NCI-H526 (cell line): ENCODE measurements at regions not wholly inside any gene's neighbourhood (a gene's known extent, or its start where the extent isn't known, plus 50 kb on each side); places are given as distances from the start of the nearest gene placed in this dataset.
A peak's percentile ranks its signal among the peaks of the same experiment; 100 is the strongest.
"Not testable (repeated sequence)": the region's sequence is repeated elsewhere in the genome, so short reads cannot be mapped to it uniquely, and the experiment has no call there.

Experiments
- DNase-seq, 2 experiments: peaks; one replicate each; lab custom pipeline; 2025; lab: John Stamatoyannopoulos, UW

GRCh38 chr20:4635781-4636180 is 50.5 kb upstream of the PRNP start:
- no peak for DNase-seq

GRCh38 chr20:4635342-4635741 is 50.9 kb upstream of the PRNP start:
- no peak for DNase-seq

GRCh38 chr20:4633780-4634179 is 52.5 kb upstream of the PRNP start:
- no peak for DNase-seq

- DNase-seq, result no peak
Measured at GRCh38 chr20:4633379-4633778, 52.9 kb upstream of the PRNP start.

GRCh38 chr20:4632876-4633275 is 53.4 kb upstream of the PRNP start:
- no peak for DNase-seq

- DNase-seq, result no peak
Measured at GRCh38 chr20:4626228-4626627, 60.0 kb upstream of the PRNP start.

GRCh38 chr20:4625687-4626086 is 60.6 kb upstream of the PRNP start:
- no peak for DNase-seq

- DNase-seq, result not testable (repeated sequence)
Measured at GRCh38 chr20:4624675-4625336, 61.5 kb upstream of the PRNP start.

GRCh38 chr20:4619144-4619543 is 67.1 kb upstream of the PRNP start:
- DNase-seq, result not testable (repeated sequence)

GRCh38 chr20:4617484-4617883 is 68.8 kb upstream of the PRNP start:
- no peak for DNase-seq

- DNase-seq, result no peak
Measured at GRCh38 chr20:4617019-4617418, 69.2 kb upstream of the PRNP start.

GRCh38 chr20:4613718-4614620 is 72.3 kb upstream of the PRNP start:
- peak; percentile 77 to 86 for DNase-seq

- DNase-seq, result no peak
Measured at GRCh38 chr20:4613184-4613583, 73.1 kb upstream of the PRNP start.

GRCh38 chr20:4610871-4611270 is 75.4 kb upstream of the PRNP start:
- no peak for DNase-seq

GRCh38 chr20:4609511-4609910 is 76.7 kb upstream of the PRNP start:
- DNase-seq, result no peak

GRCh38 chr20:4608861-4609260 is 77.4 kb upstream of the PRNP start:
- DNase-seq, result no peak

- DNase-seq, result peak; percentile 22 to 85
Measured at GRCh38 chr20:4607287-4607713, 79.0 kb upstream of the PRNP start.

- DNase-seq, result peak in 1 of 2 experiments; percentile 22
Measured at GRCh38 chr20:4606051-4606450, 80.2 kb upstream of the PRNP start.

GRCh38 chr20:4605166-4605565 is 81.1 kb upstream of the PRNP start:
- DNase-seq, result no peak

- DNase-seq, result no peak
Measured at GRCh38 chr20:4604580-4604979, 81.7 kb upstream of the PRNP start.

- DNase-seq, result no peak
Measured at GRCh38 chr20:4603724-4604123, 82.5 kb upstream of the PRNP start.

GRCh38 chr20:4602297-4602631 is 84.0 kb upstream of the PRNP start:
- DNase-seq, result no peak

GRCh38 chr20:4601630-4602296 is 84.5 kb upstream of the PRNP start:
- no peak for DNase-seq
